GM20000 (cell line): ENCODE measurements at regions not wholly inside any gene's neighbourhood (a gene's known extent, or its start where the extent isn't known, plus 50 kb on each side); places are given as distances from the start of the nearest gene placed in this dataset.

Experiments
- DNase-seq: peaks from one replicate; pipeline ENCODE4 v3.0.0; 2012; ENCODE audit warnings: low spot score
- TF ChIP-seq, protein P1 (sequence below): IDR thresholded peaks from 2 replicates; pipeline ENCODE4 v1.5.1; 2012; ENCODE audit warnings: mild to moderate bottlenecking, control low read depth; ENCODE audit errors: extremely low read depth, missing control alignments

DNA sequence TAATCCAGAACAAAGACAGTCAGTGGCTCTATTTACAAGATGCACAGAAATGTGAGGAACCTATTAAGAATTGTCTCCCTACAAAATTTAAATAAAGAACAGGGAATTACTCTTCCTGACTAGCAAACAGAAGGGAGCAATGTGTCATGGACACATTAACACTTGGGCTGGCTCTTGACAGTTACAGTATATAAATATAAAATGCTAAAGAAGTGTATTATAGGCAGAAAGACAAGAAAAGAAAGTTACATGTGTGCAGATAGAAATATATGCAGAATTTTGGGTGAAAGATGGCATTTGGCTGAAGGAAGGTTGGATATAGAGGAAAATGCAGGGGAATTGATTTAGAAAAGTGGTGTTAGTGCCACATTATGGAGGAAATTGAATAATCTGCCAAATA lies 2257.1 kb upstream of the ACO1 start:
- TF ChIP-seq, protein P1, sequence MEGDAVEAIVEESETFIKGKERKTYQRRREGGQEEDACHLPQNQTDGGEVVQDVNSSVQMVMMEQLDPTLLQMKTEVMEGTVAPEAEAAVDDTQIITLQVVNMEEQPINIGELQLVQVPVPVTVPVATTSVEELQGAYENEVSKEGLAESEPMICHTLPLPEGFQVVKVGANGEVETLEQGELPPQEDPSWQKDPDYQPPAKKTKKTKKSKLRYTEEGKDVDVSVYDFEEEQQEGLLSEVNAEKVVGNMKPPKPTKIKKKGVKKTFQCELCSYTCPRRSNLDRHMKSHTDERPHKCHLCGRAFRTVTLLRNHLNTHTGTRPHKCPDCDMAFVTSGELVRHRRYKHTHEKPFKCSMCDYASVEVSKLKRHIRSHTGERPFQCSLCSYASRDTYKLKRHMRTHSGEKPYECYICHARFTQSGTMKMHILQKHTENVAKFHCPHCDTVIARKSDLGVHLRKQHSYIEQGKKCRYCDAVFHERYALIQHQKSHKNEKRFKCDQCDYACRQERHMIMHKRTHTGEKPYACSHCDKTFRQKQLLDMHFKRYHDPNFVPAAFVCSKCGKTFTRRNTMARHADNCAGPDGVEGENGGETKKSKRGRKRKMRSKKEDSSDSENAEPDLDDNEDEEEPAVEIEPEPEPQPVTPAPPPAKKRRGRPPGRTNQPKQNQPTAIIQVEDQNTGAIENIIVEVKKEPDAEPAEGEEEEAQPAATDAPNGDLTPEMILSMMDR, result no peak
- no peak for DNase-seq

GRCh38 chr9:30140407-30140806 lies 2244.0 kb upstream of the ACO1 start:
- TF ChIP-seq, protein P1, result no peak
- no peak for DNase-seq

- TF ChIP-seq, protein P1, result no peak
- no peak for DNase-seq
These were observed 2223.9 kb upstream of the ACO1 start for GRCh38 chr9:30160570-30160969.

- TF ChIP-seq, protein P1, result no peak
- DNase-seq, result no peak
These were observed 2212.2 kb upstream of the ACO1 start for GRCh38 chr9:30172206-30172605.

- no peak for DNase-seq
These were observed 2205.8 kb upstream of the ACO1 start for GRCh38 chr9:30178610-30179009.

GRCh38 chr9:30193421-30193820 lies 2191.0 kb upstream of the ACO1 start:
- TF ChIP-seq, protein P1, result no peak
- no peak for DNase-seq

More at GRCh38 chr9:30178610-30179009, 2205.8 kb upstream of the ACO1 start:
- TF ChIP-seq, protein P1, result no peak

DNA sequence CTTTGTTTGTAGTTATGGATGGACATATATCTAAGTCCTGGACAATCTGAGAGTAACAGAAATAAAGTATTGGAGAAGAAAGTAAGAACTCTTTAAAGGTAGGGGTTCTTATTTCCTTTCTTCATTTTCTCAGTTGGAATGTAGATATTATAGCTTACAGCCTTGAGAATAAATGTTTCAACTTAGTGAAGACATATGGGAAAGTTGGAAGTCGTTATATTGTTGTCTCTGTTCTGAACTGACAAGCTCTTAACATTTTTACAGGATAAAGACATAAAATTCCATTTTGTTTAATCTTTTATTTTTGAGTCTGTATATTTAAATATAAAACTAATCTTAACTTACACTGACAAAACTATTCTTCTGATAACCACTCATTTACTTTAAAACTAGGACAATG lies 2187.5 kb upstream of the ACO1 start:
- TF ChIP-seq, protein P1, result no peak
- DNase-seq, result no peak
